ENCODE measurements at regions not wholly inside any gene's neighbourhood (a gene's known extent, or its start where the extent isn't known, plus 50 kb on each side); places are given as distances from the start of the nearest gene placed in this dataset.

- 0 out of 2 replicates have a peak, but pooled peaks have one; percentile 20 for TF ChIP-seq ZNF692 (tag by site-specific recombination; IDR thresholded peaks at IDR 0.05)
- TF ChIP-seq PATZ1 (tag by site-specific recombination; IDR thresholded peaks at IDR 0.05) = peak; percentile 67
- TF ChIP-seq HOXA7 (CRISPR knock-in tag; IDR thresholded peaks at IDR 0.05; ENCODE audit: borderline replicate concordance) = no peak
- no peak for TF ChIP-seq CTCF (tag by site-specific recombination; IDR thresholded peaks at IDR 0.05)
- TF ChIP-seq ZNF629 (tag by site-specific recombination; IDR thresholded peaks at IDR 0.05) = peak; percentile 89
- TF ChIP-seq REST (tag by site-specific recombination; IDR thresholded peaks at IDR 0.05) = peak; percentile 31; the same call in 1 of the 2 replicates
- peak; percentile 31; the same call in 1 of the 2 replicates for TF ChIP-seq ZNF518A (tag by site-specific recombination; conservative IDR thresholded peaks at IDR 0.05; ENCODE audit: low read depth)
- 0 out of 2 replicates have a peak, but pooled peaks have one; percentile 16 for TF ChIP-seq ZEB2 (tag by site-specific recombination; IDR thresholded peaks at IDR 0.05)
- peak; percentile 84 for TF ChIP-seq ZBTB21 (tag by site-specific recombination; IDR thresholded peaks at IDR 0.05)
- TF ChIP-seq ZNF18 (tag by site-specific recombination; IDR thresholded peaks at IDR 0.05) = no peak
- peak; percentile 87 for TF ChIP-seq ATF2 (tag by site-specific recombination; IDR thresholded peaks at IDR 0.05; ENCODE audit: low read depth)
- peak; percentile 66 for TF ChIP-seq ZNF398 (tag by site-specific recombination; IDR thresholded peaks at IDR 0.05)
- TF ChIP-seq ZBTB1 (tag by site-specific recombination; IDR thresholded peaks at IDR 0.05) = no peak
- no peak for TF ChIP-seq ZNF510 (tag by site-specific recombination; IDR thresholded peaks at IDR 0.05; ENCODE audit: insufficient replicate concordance)
- TF ChIP-seq ZNF157 (tag by site-specific recombination; IDR thresholded peaks at IDR 0.05) = no peak
Measured at GRCh38 chr6:138690975-138691594, 82.5 kb upstream of the CCDC28A start (continued).

All from HEK293 (cell line).